ENCODE measurements at regions not wholly inside any gene's neighbourhood (a gene's known extent, or its start where the extent isn't known, plus 50 kb on each side); places are given as distances from the start of the nearest gene placed in this dataset.

DNA sequence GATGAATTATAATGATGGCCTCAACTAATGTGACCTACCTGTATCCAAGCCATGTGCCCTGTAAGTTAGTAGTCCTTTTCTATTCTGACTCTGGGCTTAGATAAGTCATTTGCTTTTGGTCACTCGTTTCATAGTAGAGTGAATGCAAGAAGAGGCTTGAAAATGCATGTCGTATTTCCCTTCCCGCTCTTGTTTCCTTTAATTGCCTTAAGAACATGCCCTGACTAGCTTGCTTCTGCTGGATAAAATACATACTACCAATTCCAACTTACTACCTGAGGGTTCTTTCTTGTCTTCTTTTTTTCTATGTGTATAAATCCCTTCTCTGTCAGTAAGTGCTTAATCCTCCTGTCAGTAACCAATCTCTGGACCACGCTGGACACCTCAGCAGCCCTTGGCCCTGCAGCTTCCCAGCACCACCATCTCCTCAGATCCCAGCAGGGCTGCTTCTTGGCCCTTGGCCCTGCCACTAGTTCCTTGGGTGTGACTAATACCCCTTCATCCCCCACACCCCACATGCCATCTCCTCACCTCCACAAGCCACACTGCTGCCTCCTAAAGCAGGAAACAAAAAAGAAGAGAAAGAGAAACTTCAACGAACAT, 771.7 kb downstream of the IGSF11 start:
- H3K36me3 ChIP-seq (ENCODE audit: control insufficient read depth in 5 of 5, insufficient read depth in 5 of 5, low read length in 5 of 5) = no peaks in the 10 kb centered on the region
- no peak overlapping the region for H3K4me3 ChIP-seq (ENCODE audit: low read depth in 1 of 5, low read length in 5 of 5)
- peaks cover 0 to 21% (median 9%) of the 10 kb centered on the region in 5 donors for H3K9me3 ChIP-seq (ENCODE audit: control insufficient read depth in 5 of 5, low read length in 5 of 5)
- no peak overlapping the region for H3K27ac ChIP-seq (ENCODE audit: low read depth, low read length)
- H3K4me1 ChIP-seq (ENCODE audit: control insufficient read depth in 5 of 5, insufficient read depth in 5 of 5, low read length in 5 of 5) = no peaks in the 10 kb centered on the region
- no peak overlapping the region for H3K9ac ChIP-seq (ENCODE audit: low read length in 5 of 5)
- H3K27me3 ChIP-seq (ENCODE audit: control insufficient read depth in 5 of 5, insufficient read depth in 4 of 5, low read length in 5 of 5) = no peaks in the 10 kb centered on the region

DNA sequence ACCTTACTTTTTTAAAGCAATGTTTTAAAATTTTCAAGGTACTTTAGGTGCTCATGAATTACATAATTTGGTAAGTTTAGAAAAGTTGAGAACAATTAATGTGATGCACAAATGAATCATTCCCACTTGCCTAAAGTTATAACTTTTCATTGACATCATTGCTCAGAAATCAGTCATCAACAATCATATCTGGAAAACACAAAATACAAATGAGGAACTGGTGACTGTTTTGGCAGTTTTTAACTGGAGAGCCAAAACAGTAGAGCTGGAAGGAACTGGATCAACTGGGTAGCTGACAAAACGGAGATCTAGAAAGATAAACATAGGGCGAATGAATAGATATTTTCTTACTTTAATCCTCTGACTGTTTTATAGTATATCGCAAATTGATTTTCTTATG, 767.1 kb downstream of the IGSF11 start:
- Histone ChIP-seq H3K4me1 (ENCODE audit: control insufficient read depth in 5 of 5, insufficient read depth in 5 of 5, low read length in 5 of 5) (no peaks in the 10 kb centered on the region), H3K4me3 (ENCODE audit: low read depth in 1 of 5, low read length in 5 of 5) (no peak overlapping the region), H3K27ac (ENCODE audit: low read depth, low read length) (no peak overlapping the region), H3K36me3 (ENCODE audit: control insufficient read depth in 5 of 5, insufficient read depth in 5 of 5, low read length in 5 of 5) (no peaks in the 10 kb centered on the region), H3K27me3 (ENCODE audit: control insufficient read depth in 5 of 5, insufficient read depth in 4 of 5, low read length in 5 of 5) (no peaks in the 10 kb centered on the region), H3K9me3 (ENCODE audit: control insufficient read depth in 5 of 5, low read length in 5 of 5) (peaks cover 0 to 14% (median 6%) of the 10 kb centered on the region in 5 donors), H3K9ac (ENCODE audit: low read length in 5 of 5) (no peak overlapping the region)

GRCh38 chr3:118269537-118270125, 765.0 kb downstream of the IGSF11 start:
- H3K4me1 ChIP-seq (ENCODE audit: control insufficient read depth in 5 of 5, insufficient read depth in 5 of 5, low read length in 5 of 5) = no peaks in the 10 kb centered on the region
- H3K27ac ChIP-seq (ENCODE audit: low read depth, low read length) = no peak overlapping the region
- no peak overlapping the region for H3K4me3 ChIP-seq (ENCODE audit: low read depth in 1 of 5, low read length in 5 of 5)
- no peak overlapping the region for H3K9ac ChIP-seq (ENCODE audit: low read length in 5 of 5)
- no peaks in the 10 kb centered on the region for H3K27me3 ChIP-seq (ENCODE audit: control insufficient read depth in 5 of 5, insufficient read depth in 4 of 5, low read length in 5 of 5)
- peaks cover 0 to 12% (median 4%) of the 10 kb centered on the region in 5 donors for H3K9me3 ChIP-seq (ENCODE audit: control insufficient read depth in 5 of 5, low read length in 5 of 5)
- H3K36me3 ChIP-seq (ENCODE audit: control insufficient read depth in 5 of 5, insufficient read depth in 5 of 5, low read length in 5 of 5) = no peaks in the 10 kb centered on the region

- Histone ChIP-seq H3K36me3 (ENCODE audit: control insufficient read depth in 5 of 5, insufficient read depth in 5 of 5, low read length in 5 of 5) (no peaks in the 10 kb centered on the region), H3K27ac (ENCODE audit: low read depth, low read length) (no peak overlapping the region), H3K4me1 (ENCODE audit: control insufficient read depth in 5 of 5, insufficient read depth in 5 of 5, low read length in 5 of 5) (no peaks in the 10 kb centered on the region), H3K4me3 (ENCODE audit: low read depth in 1 of 5, low read length in 5 of 5) (no peak overlapping the region), H3K9me3 (ENCODE audit: control insufficient read depth in 5 of 5, low read length in 5 of 5) (peaks cover 0 to 4% (median 0%) of the 10 kb centered on the region in 5 donors), H3K9ac (ENCODE audit: low read length in 5 of 5) (no peak overlapping the region), H3K27me3 (ENCODE audit: control insufficient read depth in 5 of 5, insufficient read depth in 4 of 5, low read length in 5 of 5) (no peaks in the 10 kb centered on the region)
Measured at GRCh38 chr3:118272991-118273390, 761.7 kb downstream of the IGSF11 start.

GRCh38 chr3:118277814-118278213, 756.8 kb downstream of the IGSF11 start:
- H3K4me1 ChIP-seq (ENCODE audit: control insufficient read depth in 5 of 5, insufficient read depth in 5 of 5, low read length in 5 of 5) = no peaks in the 10 kb centered on the region
- no peaks in the 10 kb centered on the region for H3K36me3 ChIP-seq (ENCODE audit: control insufficient read depth in 5 of 5, insufficient read depth in 5 of 5, low read length in 5 of 5)
- H3K27ac ChIP-seq (ENCODE audit: low read depth, low read length) = no peak overlapping the region
- peaks cover 0 to 4% (median 0%) of the 10 kb centered on the region in 5 donors for H3K9me3 ChIP-seq (ENCODE audit: control insufficient read depth in 5 of 5, low read length in 5 of 5)
- H3K9ac ChIP-seq (ENCODE audit: low read length in 5 of 5) = no peak overlapping the region
- no peak overlapping the region for H3K4me3 ChIP-seq (ENCODE audit: low read depth in 1 of 5, low read length in 5 of 5)
- H3K27me3 ChIP-seq (ENCODE audit: control insufficient read depth in 5 of 5, insufficient read depth in 4 of 5, low read length in 5 of 5) = no peaks in the 10 kb centered on the region

DNA sequence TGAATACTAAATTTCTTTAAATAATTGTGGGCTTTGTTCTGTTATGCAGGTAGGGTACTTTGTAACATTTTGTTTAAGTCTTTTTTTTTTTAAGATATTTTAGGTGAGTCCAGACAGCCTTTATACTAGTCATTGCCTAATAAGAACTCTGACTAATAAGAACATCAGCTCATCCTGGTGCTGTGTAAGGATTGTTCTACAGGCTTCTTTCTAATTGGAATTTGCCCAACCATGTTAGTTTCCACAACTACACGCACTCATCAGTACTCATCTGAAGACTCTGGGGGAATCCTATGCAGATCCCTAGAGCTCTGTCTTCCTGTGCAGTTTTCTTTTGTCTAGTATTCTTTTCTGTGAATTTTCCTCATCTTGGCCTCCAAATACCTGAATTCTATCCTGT, 741.8 kb downstream of the IGSF11 start:
- H3K27me3 ChIP-seq (ENCODE audit: control insufficient read depth in 5 of 5, insufficient read depth in 4 of 5, low read length in 5 of 5) = no peaks in the 10 kb centered on the region
- no peaks in the 10 kb centered on the region for H3K4me1 ChIP-seq (ENCODE audit: control insufficient read depth in 5 of 5, insufficient read depth in 5 of 5, low read length in 5 of 5)
- H3K9me3 ChIP-seq (ENCODE audit: control insufficient read depth in 5 of 5, low read length in 5 of 5) = no peaks in the 10 kb centered on the region
- H3K4me3 ChIP-seq (ENCODE audit: low read depth in 1 of 5, low read length in 5 of 5) = no peak overlapping the region
- H3K9ac ChIP-seq (ENCODE audit: low read length in 5 of 5) = no peak overlapping the region
- H3K36me3 ChIP-seq (ENCODE audit: control insufficient read depth in 5 of 5, insufficient read depth in 5 of 5, low read length in 5 of 5) = no peaks in the 10 kb centered on the region
- H3K27ac ChIP-seq (ENCODE audit: low read depth, low read length) = no peak overlapping the region

DNA sequence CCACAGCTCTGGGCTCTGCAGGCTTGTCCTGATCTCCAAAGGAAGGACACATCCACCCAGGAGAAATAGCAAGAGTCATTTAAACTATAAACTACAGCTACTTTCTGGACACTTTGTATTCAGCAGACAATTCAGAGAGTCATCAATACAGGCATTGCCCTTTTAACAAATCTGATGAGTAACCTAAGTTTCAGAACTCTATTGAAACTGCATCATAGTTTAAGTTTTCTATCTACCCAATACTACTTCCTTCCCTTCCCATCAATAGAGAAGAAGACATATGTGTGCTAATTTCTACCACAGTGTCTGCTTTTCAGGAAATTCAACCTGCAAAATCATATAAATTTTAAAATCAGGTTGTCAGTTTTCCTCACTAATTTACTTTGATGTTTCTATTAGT, 736.5 kb downstream of the IGSF11 start:
- Histone ChIP-seq H3K9me3 (ENCODE audit: control insufficient read depth in 5 of 5, low read length in 5 of 5) (no peaks in the 10 kb centered on the region), H3K27me3 (ENCODE audit: control insufficient read depth in 5 of 5, insufficient read depth in 4 of 5, low read length in 5 of 5) (no peaks in the 10 kb centered on the region), H3K4me3 (ENCODE audit: low read depth in 1 of 5, low read length in 5 of 5) (no peak overlapping the region), H3K9ac (ENCODE audit: low read length in 5 of 5) (no peak overlapping the region), H3K27ac (ENCODE audit: low read depth, low read length) (no peak overlapping the region), H3K36me3 (ENCODE audit: control insufficient read depth in 5 of 5, insufficient read depth in 5 of 5, low read length in 5 of 5) (no peaks in the 10 kb centered on the region), H3K4me1 (ENCODE audit: control insufficient read depth in 5 of 5, insufficient read depth in 5 of 5, low read length in 5 of 5) (no peaks in the 10 kb centered on the region)

DNA sequence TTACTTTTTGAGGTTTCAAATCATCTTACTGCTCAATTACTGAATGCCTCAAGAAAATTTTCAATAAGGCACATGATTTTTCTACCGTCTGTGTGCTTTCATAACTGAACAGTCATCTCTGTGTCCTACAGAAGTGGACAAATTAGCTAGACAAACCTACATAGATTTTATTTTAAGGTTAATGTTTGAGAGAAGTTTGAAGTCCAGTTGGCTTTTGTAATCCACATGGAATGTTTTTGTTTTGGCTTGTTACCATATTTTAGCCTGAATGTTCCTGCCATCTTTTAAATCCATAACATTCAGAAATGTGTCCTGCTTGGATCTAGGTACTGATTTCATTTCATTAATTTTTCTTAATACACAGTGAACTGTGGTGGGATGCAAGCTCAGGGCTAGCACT, 730.1 kb downstream of the IGSF11 start:
- no peak overlapping the region for H3K4me3 ChIP-seq (ENCODE audit: low read depth in 1 of 5, low read length in 5 of 5)
- no peaks in the 10 kb centered on the region for H3K27me3 ChIP-seq (ENCODE audit: control insufficient read depth in 5 of 5, insufficient read depth in 4 of 5, low read length in 5 of 5)
- no peak overlapping the region for H3K27ac ChIP-seq (ENCODE audit: low read depth, low read length)
- no peaks in the 10 kb centered on the region for H3K36me3 ChIP-seq (ENCODE audit: control insufficient read depth in 5 of 5, insufficient read depth in 5 of 5, low read length in 5 of 5)
- H3K9ac ChIP-seq (ENCODE audit: low read length in 5 of 5) = no peak overlapping the region
- no peaks in the 10 kb centered on the region for H3K9me3 ChIP-seq (ENCODE audit: control insufficient read depth in 5 of 5, low read length in 5 of 5)
- H3K4me1 ChIP-seq (ENCODE audit: control insufficient read depth in 5 of 5, insufficient read depth in 5 of 5, low read length in 5 of 5) = no peaks in the 10 kb centered on the region

GRCh38 chr3:118332699-118333098, 701.9 kb downstream of the IGSF11 start:
- Histone ChIP-seq H3K36me3 (ENCODE audit: control insufficient read depth in 5 of 5, insufficient read depth in 5 of 5, low read length in 5 of 5) (no peaks in the 10 kb centered on the region), H3K9me3 (ENCODE audit: control insufficient read depth in 5 of 5, low read length in 5 of 5) (peaks cover 0 to 16% (median 3%) of the 10 kb centered on the region in 5 donors), H3K27ac (ENCODE audit: low read depth, low read length) (no peak overlapping the region), H3K4me3 (ENCODE audit: low read depth in 1 of 5, low read length in 5 of 5) (peak overlapping the region in 1 of 5 donors; percentile 3), H3K9ac (ENCODE audit: low read length in 5 of 5) (no peak overlapping the region), H3K4me1 (ENCODE audit: control insufficient read depth in 5 of 5, insufficient read depth in 5 of 5, low read length in 5 of 5) (no peaks in the 10 kb centered on the region), H3K27me3 (ENCODE audit: control insufficient read depth in 5 of 5, insufficient read depth in 4 of 5, low read length in 5 of 5) (no peaks in the 10 kb centered on the region)

GRCh38 chr3:118337649-118338048, 697.0 kb downstream of the IGSF11 start:
- no peak overlapping the region for H3K4me3 ChIP-seq (ENCODE audit: low read depth in 1 of 5, low read length in 5 of 5)
- H3K9me3 ChIP-seq (ENCODE audit: control insufficient read depth in 5 of 5, low read length in 5 of 5) = peaks cover 0 to 16% (median 3%) of the 10 kb centered on the region in 5 donors
- no peaks in the 10 kb centered on the region for H3K27me3 ChIP-seq (ENCODE audit: control insufficient read depth in 5 of 5, insufficient read depth in 4 of 5, low read length in 5 of 5)
- no peaks in the 10 kb centered on the region for H3K4me1 ChIP-seq (ENCODE audit: control insufficient read depth in 5 of 5, insufficient read depth in 5 of 5, low read length in 5 of 5)
- H3K36me3 ChIP-seq (ENCODE audit: control insufficient read depth in 5 of 5, insufficient read depth in 5 of 5, low read length in 5 of 5) = no peaks in the 10 kb centered on the region
- no peak overlapping the region for H3K9ac ChIP-seq (ENCODE audit: low read length in 5 of 5)
- no peak overlapping the region for H3K27ac ChIP-seq (ENCODE audit: low read depth, low read length)

Measured in subcutaneous abdominal adipose tissue (tissue), 5 donors.